GM19455 (cell line): ENCODE measurements at regions not wholly inside any gene's neighbourhood (a gene's known extent, or its start where the extent isn't known, plus 50 kb on each side); places are given as distances from the start of the nearest gene placed in this dataset.

ENCODE experiments used
- ATAC-seq: cut with Tn5 transposase; IDR thresholded peaks from one replicate; pipeline ENCODE4 v1.9.1; 2021; ENCODE audit not compliant: unreplicated experiment

DNA sequence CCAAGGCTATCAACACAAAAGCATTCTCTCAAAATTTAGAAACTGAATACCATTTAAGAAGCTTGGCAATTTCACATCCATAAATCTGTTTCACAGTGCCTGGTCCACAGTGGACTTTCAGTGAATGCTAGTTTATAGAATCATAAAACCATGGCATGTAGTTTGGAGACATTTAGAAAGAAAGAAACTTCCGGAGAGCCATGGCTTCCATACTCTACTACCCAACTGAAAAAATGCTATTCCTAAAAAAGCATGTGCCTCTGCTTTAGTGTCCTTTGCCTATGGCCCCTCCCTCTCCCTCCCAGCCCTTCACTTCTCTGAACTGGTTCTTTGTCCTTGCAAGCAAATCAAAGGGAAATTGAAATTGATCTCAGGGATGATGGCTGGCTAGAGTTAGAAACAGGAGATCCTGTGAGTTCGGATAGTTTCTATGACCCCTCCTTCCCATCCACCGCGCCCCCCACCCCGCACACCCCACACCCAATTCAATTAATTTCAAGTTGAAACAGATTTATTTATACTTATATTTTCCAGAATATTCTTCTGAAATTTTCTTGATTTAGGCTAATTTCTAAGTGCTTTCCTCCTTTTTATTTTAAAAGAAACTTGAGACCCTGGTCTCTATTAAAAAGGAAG, 248.3 kb downstream of the TRIB2 start:
- no peak for ATAC-seq

DNA sequence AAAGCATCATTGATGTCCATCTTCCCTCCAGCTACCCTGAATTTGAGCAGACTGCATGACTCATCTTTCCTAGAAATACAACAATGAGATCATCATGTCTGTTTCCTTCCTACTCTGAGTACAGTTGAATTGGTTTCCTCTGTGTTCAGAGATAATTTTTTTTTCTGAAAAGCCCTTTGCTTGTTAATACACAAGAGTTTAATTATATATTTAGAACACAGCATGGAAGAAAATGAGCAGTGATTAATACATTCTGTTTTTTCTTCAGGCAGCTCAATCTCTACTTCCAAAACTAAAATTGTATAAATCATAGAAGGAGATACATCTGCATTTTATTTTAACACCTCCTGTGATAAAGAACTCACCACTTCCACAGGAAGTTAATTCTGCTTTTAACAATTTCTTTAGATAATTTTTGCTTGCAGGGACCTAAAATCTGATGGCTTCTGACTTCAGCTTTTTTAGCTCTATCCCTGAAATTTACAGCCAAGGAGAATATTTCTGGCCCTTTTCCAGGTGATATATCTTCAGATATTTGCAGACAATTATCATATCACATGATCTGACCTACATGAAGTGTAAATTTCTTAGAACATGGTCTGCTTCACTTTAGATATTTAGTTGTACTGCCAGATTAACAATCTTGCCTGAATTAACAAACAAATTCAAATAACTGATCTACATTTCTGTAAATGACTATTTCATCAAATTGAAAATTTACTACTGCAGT, 249.0 kb downstream of the TRIB2 start:
- ATAC-seq = no peak

DNA sequence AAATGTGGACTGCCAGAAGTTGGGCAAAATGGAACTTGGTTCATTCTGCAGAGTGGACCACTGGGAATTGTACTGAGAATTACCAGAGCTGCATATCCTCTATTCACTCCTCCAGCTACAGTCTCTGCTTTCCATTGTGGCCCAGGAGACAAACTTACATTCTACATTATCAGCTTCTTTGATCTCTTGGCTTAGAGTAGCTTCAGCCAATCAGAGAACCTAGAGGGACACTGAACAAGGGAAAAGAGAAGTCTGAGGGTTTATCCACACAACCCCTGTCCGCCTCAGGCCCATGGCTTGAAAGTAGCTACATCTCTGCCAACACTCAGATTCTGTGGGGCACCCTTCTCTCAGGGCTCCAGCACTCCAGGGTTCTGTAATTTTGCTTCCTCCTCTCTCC, 251.1 kb downstream of the TRIB2 start:
- ATAC-seq = no peak

DNA sequence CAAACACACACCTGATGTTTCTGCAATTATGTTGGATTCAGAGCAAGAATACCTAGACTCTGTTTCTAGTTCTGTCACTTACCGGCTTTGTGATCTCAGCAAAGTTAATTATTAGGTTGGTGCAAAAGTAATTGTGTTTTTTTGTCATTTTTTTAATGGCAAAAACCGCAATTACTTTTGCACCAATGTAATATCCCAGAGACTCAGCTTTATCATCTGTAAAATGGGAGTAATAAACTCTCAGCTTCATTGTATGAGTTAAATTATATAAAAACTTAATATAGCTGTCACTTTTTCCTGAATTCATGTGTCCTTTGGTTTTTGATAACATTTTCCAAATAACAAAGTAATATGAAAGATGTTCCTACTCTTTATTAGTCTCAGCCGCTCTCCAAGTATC, 251.7 kb downstream of the TRIB2 start:
- no peak for ATAC-seq

DNA sequence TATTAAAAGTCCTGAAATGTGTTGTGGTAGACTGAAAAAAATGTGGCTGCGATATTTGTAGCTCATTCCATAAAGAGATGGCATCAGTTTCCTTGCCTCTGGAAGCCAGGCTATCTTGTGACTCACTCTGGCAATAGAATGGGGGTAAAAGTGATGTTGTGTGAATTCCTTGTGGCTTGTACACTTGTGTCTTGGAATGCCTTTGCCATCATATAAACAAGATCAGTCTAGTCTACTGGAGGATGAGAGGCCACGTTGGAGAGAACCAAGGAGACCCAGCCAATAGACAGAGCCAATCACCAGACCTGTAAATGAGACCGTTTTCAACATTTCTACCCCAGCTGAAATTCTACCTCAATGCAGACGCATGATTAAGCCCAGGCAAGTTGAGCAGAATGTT, 254.1 kb downstream of the TRIB2 start:
- ATAC-seq = no peak

DNA sequence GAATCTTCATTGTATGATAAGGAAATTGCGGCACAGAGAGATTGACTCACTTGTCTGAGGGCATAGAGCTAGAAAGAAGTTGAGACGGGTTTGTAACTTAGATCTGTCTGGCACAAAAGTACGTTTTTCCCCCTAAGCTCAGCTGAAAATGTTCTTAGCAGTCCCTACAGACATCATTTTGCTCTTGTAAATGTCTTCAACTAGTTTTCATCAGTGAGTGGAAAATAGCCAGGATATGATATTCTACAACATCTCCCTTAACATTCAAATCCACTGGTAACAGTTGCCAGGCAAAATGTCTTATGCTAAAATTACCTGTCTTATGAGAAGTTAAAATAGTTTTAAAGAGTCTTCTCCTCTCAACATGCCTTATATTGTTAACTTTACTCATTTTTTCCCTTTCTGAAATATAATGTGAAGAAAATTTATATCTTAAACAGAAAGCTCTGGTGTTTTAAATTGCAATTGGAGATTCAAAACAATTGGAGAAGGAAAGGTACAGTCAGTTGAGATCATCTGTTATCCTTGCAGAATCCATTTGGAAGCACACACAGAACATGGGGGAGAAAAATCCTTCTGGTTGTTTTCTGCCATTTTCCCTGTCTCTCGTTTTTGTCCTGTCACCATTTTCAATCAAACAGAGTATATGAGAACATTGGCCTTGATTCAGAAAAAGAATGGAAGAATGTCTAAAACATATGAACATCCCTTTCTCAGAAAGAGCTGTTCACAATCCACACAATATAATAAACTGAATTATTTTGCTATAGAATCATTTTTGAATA, 255.0 kb downstream of the TRIB2 start:
- no peak for ATAC-seq

DNA sequence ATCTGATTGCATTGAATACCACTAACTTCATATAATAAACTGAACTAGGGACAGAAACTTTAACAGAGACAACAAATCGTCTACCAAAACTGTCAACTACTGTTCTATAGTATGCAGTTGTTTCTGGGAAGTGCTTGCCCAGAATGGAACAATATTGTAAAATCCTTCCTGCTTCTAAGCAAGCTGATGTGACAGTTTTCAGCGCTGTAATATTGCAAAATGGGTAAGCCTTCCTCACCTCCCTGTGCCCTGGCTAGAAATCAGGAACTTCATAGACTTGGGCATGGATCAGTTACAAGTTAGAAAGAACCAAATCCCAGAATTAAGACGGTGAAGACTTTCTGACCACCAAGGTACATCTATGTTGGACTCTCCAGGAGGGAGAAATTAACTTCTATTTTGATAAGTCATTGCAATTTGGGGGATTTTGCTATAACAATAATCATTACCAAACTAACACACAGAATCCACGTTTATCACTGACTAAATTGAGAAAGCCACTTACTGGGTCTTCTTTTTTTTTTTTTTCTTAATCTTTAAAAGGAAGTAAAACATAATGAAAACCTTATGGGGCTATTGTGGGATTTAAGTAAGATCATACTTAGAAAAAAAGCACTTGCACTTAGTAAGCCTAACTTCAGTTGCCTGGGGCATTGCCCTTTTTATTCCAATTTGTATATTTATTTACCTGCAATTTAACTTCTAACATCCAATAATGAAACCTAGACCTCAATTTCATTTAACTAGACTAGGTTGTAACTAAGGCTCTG, 261.5 kb downstream of the TRIB2 start:
- ATAC-seq = no peak

DNA sequence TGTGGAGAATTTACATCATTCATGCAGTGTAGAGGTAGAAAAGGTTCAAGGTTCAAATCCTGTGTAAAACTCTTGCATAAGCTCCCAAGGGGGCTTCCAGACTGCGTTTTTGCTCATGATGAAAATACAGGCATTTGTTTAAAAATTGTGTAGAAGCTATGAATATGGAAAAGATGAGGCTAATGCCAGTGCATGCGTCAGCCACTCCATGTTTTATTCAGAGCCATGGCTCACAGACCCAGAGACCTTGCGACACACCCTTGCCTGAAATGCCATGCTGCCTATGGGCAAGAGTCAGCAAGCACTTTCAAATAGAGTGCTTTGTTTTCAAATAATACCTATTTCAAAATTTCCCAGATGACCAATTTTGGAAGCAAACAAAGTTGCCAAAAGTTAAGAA, 262.3 kb downstream of the TRIB2 start:
- ATAC-seq = no peak

DNA sequence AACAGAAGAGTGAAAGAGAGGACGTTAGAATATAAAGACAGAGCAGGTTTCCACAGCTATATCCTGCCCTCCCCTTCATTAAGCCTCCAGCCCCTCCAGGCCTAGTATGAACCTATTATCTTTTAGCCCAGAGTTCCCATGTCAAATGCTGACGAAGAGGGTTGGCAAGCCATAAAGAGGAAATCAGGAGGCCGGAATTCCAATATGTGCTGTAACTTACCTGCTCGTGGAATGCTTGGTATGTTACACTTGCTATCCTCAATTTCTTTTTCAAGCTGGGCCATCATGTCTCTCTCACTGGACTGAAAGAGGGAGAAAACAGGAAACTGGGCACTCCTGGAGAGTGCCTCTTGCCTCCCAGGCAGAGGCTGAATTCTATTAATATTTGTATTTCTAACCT, 264.1 kb downstream of the TRIB2 start:
- ATAC-seq = no peak

DNA sequence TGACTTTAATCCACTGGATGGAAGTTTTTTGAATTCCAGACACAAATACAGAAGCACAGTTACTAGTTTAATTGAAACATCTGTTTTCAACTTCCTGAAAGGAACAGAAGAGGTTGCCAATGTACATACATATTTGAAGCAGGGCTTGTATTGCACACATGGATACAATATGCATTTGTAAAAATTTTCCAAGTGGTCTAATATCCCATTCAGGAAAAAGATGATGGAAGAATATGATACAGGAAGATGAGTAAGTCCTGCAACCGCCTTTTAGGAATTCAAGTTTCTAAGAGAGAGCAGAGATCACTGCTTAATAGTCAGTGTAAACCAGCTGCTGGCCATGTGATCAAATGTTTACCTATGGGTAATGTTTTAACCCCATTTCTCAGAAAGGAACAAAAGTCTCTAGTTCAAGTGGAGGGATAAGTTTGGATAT, 265.4 kb downstream of the TRIB2 start:
- no peak for ATAC-seq

DNA sequence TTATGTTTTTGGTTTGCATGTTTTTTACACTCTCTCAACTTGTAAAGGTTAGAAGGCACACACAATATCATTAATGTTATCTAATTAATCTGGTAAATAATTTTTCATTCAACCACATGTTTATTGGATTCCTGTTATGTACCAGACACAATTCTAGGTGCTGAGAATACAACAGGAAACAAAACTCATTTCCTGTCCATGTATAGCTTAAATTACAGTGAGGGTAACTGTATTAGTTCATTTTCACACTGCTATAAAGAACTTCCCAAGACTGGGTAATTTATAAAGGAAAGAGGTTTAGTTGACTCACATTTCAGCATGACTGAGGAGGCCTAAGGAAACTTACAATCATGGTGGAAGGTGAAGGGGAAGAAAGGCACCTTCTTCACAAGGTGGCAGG, 270.5 kb downstream of the TRIB2 start:
- ATAC-seq = no peak

DNA sequence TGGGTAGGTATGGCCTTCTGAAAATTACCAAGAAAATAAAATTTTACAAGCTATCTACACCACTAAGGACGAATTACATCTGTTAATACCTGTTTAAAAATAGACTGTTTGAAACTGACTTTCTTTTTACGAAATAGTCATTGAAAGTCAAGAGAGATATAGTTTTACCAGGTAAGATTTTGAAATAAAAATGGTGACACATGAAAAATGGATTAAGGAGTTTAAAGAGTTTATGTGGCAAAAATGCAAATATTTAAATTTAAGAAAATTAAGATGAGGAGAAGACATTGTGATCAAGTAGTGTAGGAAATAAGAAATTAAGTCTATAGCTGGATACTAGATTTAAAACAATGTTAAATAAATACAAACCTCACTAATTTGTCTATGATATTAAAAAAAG, 271.5 kb downstream of the TRIB2 start:
- no peak for ATAC-seq

DNA sequence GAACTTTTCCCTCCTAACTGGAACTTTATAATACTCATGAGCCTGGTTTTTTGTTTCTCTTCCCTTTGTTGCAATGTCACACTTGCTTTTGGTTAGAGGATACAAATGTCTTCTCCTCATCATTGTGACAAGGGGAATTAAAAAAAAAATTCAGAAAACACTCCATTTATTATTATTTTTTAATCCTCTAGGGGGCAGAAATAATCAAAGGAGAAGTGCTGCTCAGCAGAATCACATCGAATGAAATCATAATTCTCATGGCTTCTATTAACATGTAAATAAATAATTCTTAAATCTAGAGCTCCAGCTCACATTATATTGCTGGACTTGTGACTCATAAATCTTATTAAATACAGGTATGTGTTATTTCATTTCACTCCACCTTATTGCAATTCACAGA, 273.8 kb downstream of the TRIB2 start:
- ATAC-seq = no peak

DNA sequence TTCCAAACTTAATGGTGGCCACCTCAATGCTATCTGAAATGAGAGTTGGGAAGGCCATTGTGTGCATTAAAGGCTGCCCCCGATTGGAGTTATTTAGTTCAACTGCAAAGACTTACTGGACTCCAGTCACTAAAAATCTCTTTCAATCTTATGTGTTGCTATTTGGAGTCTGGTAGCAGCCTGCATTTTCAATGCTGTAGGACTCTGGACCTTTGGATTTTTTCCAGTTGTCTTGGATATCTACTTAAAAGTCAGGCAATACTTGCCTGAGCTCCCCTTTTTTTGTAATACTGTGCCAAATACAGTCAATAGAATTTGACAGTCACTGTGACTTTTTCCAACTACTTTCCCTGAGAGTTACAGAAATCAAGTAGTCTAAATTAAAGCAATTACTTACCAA, 281.9 kb downstream of the TRIB2 start:
- no peak for ATAC-seq

DNA sequence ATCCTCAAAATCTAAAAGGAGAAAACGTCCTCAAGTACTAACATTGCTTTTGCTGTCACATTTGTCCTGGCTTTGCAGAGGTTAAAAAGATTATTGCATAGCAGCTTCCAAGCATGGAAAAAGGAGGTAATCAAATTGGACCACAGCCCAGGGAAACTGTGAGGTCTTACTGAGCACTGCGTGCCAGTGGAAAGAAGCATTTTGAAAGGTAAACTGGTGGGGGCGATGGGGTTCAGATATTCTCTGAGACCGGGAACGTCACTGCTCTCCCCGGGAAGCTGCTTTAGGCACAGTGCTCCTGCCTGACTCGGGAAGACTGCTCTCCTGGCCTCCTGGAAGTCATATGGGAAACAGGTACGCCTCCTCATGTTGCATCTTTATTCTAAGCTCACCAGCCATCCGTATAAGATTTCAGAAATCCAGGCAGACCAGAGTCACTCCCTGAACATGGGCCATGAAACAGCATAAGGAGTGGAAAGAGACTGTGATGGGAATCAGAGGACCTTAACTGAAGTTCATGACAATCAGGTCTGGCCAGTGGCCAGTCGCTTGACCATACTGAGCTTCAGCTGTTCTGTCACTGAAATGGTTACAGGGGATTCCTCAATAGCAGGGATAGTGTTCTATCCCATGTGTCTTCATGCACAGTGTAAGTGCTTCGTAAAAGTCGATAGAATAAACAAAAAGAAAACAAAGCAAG, 284.1 kb downstream of the TRIB2 start:
- ATAC-seq = no peak

DNA sequence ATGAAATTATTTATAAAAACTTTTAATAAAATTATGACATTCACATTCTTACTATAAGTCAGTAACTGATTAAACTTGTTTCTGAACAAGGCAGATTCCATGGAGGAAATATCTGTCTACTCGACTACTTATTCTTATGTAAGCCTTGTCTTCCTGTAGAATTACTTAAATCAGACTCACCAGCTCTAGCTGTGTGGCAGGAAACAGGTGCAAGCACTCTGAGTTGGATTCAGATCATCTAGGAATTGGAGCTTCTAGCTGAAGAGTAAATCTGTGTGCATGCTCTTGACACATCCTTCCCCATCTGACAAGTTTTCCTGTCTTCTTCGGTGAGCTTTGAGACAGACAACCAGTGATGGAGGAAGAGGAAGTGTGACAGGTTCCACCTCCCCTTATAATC, 284.7 kb downstream of the TRIB2 start:
- no peak for ATAC-seq

DNA sequence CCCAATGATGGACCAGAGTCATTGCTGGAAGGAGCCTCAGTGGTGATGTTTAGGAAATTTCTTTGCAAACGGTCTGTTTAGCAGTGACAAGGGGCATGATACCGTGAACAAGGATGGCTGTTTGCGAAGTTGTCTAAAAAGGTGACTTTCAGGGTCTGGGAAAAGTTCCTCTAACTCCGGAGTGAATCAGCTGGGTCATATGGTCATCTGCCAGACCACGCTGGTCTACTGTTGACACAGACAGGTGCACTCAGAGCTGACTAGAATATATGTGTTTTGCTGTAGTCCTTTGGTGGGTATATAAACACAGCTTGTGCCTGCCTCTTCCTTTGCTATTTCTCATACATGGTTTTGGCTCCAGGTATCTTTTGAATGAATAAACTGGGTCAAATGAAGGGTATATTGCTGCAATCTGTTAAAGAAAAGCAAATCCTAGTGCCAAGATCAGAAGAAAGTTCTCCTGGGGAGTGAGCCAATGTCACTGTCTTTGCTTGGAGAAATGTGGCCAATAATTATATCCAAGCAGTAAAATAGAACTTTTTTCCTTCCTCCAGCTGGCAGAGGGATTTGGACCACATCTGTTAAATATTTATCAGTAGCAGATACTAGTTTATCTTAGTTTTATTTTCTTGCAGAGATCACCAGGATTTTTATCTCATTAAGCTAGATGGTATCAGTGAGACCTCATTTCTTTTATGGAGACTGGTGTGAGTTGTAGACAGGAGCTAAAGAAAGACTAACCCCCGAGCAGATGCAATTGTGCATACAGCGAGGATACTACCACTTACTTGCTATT, 286.0 kb downstream of the TRIB2 start:
- ATAC-seq = no peak

DNA sequence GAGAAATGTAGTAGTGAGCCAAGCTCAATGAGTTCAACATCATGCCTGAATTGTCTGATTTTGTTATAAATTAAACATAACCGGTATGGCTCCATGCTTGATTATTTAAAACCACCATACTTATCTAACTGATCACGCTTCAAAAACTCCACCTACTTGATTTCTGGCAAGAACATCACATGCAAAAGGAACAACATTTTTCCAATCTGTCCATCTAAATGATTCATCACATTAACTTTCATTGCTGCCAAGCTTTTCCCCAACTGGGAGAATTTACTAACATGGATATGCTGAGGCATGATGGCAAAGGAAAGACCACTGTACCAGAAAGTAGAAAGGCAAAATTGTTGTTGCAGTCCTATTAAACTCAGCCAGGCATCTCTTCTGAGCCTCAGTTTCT, 286.8 kb downstream of the TRIB2 start:
- no peak for ATAC-seq

DNA sequence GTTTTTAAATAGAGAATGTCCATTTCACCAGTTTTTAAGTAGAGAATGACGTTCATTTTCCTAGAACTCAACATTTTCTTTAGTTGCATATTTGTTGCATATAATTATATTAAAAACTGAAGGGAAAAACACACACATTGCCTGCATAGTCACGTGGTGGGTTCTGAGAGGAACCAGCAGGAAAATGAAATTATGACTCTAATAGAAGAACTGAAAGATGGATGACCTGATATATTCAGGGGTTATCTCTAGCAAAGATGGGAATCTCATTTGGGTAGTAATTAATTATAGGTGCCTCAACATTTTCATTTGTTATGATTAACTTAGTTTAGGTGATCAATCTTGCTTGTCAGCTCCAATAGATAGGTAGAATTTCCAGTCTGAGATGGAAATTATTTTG, 288.3 kb downstream of the TRIB2 start:
- no peak for ATAC-seq

DNA sequence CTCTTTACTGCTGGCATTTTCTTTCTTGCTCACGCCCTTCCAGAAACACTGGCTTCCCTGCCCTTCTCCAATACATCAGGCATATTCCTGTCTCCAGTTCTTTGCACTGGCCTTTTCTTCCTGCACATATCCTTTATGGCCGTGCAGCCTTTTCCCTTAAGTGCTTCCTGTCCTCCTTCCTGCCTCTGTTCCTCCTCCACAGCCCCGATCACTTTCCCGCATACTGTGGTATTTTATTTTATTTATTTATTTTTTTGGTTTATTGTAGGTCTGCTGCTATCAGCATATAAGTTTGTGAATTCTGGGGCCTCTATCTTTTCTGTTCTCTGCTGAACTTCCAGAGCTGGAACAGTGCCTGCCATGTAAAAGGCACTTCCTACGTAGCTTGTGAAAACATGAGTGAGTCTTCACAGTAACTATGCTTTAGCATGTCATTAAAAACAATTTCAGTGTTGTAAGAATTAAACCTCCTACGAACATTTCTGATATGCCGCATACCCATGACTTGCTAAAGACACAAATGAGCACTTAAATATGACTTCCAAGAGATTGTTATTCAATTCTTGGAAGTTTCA, 289.1 kb downstream of the TRIB2 start:
- ATAC-seq = no peak
